ENCODE measurements at regions not wholly inside any gene's neighbourhood (a gene's known extent, or its start where the extent isn't known, plus 50 kb on each side); places are given as distances from the start of the nearest gene placed in this dataset.

GRCh38 chr1:173424782-173425407 is 52.2 kb upstream of the PRDX6 start:
- TF ChIP-seq, protein P1, sequence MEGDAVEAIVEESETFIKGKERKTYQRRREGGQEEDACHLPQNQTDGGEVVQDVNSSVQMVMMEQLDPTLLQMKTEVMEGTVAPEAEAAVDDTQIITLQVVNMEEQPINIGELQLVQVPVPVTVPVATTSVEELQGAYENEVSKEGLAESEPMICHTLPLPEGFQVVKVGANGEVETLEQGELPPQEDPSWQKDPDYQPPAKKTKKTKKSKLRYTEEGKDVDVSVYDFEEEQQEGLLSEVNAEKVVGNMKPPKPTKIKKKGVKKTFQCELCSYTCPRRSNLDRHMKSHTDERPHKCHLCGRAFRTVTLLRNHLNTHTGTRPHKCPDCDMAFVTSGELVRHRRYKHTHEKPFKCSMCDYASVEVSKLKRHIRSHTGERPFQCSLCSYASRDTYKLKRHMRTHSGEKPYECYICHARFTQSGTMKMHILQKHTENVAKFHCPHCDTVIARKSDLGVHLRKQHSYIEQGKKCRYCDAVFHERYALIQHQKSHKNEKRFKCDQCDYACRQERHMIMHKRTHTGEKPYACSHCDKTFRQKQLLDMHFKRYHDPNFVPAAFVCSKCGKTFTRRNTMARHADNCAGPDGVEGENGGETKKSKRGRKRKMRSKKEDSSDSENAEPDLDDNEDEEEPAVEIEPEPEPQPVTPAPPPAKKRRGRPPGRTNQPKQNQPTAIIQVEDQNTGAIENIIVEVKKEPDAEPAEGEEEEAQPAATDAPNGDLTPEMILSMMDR (IDR thresholded peaks at IDR 0.05; ENCODE audit: low read depth, low read length): no peak
- no peak for TF ChIP-seq EZH2phosphoT487 (IDR thresholded peaks at IDR 0.05; ENCODE audit: low read depth)
